Psoas muscle (tissue), 7 donors: ENCODE measurements at regions not wholly inside any gene's neighbourhood (a gene's known extent, or its start where the extent isn't known, plus 50 kb on each side); places are given as distances from the start of the nearest gene placed in this dataset.

Source experiments
- ATAC-seq, 4 donors: fragments of 200-7000 bp; cut with Tn5 transposase; one replicate each; pipeline ENCODE4 v1.9.1; 2020; ENCODE audit warnings: moderate library complexity in 3 of 4, mild to moderate bottlenecking in 2 of 4
- DNase-seq, 2 donors: peaks; one replicate each; pipeline ENCODE4 v3.0.0-alpha.2; 2020
- H3K27ac ChIP-seq: fragments of 200-600 bp; one replicate; pipeline ENCODE4 v1.8.0; 2022
- H3K27me3 ChIP-seq, 3 donors: fragments of 200-600 bp in 1 of 3; one replicate each; pipeline versions ENCODE4 v1.6.1 to v1.8.0; 2013 to 2022; ENCODE audit warnings: low read length in 2 of 3, mild to moderate bottlenecking in 2 of 3, moderate library complexity in 1 of 3; ENCODE audit not compliant: insufficient read depth in 3 of 3
- H3K36me3 ChIP-seq, 2 donors: fragments of 200-600 bp in 1 of 2; one replicate each; pipeline versions ENCODE4 v1.6.1 to v1.8.0; 2013 to 2022; ENCODE audit warnings: low read depth in 1 of 2, mild to moderate bottlenecking in 1 of 2, moderate library complexity in 1 of 2; ENCODE audit not compliant: insufficient read depth in 1 of 2
- H3K4me1 ChIP-seq: fragments of 200-600 bp; one replicate; pipeline ENCODE4 v1.8.0; 2022
- H3K4me3 ChIP-seq: fragments of 200-600 bp; one replicate; pipeline ENCODE4 v1.8.0; 2022; ENCODE audit warnings: mild to moderate bottlenecking
- H3K9me3 ChIP-seq: fragments of 200-600 bp; one replicate; pipeline ENCODE4 v1.8.0; 2022
- WGBS, 3 donors: extraction: QIAGEN DNeasy Blood & Tissue Kit; methylation state at CpG; one replicate each; pipeline versions ENCODE4 v1.1.6 to v1.1.7; 2013; 5-methylcytosine and 5-hydroxymethylcytosine counted together
- intact Hi-C, 2 donors: fragments of 100-400 bp; cut with DNase I; formaldehyde crosslinking; loops; one replicate each; pipeline versions ENCODE4 v1.11.0 to v1.14.2; 2022
- TF ChIP-seq, protein P1 (sequence below): fragments of 200-600 bp; IDR thresholded peaks from one replicate; pipeline ENCODE4 v1.8.0; 2022; ENCODE audit warnings: antibody characterized with exemption
- donor health status: healthy with polysubstance abuse.
- donor health status: DM: no; HTN: no; CAD: no; lungs with moderate emphysema.
- donor health status: Bipolar disorder and iron deficiency.
- donor health status: healthy.
- donor health status: DM: yes; HTN: yes; CAD: no.
- donor health status: DM: no; HTN: no; CAD: no.
- donor health status: DM: yes; HTN: yes; CAD: no.

DNA sequence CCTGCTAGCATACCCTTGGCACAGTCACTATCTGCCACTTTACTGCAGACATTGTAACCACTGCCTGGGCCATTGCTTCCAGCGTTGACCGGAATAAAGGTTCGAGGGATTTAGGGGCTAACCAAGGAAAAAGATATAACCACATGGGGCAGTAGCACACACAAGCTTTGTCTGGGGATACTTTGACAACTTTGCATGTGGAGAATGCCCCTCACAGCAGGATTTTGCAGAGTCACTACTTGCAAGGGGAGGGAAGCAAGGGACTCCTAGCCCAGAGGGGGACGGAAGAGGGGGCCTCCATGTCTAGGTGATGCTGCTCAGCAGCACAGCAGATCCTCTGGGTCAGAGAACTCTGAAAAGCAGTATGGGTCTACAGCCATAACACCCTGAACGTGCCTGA, 138.7 kb downstream of the SPP2 start:
- no peaks in the 10 kb centered on the region for H3K9me3 ChIP-seq
- H3K27ac ChIP-seq = no peak overlapping the region
- no peaks in the 10 kb centered on the region for H3K27me3 ChIP-seq
- no peak for ATAC-seq
- no peaks in the 10 kb centered on the region for H3K36me3 ChIP-seq
- intact Hi-C loops = no loop called here
- no peak overlapping the region for H3K4me3 ChIP-seq
- DNase-seq = no peak
- WGBS, 3 donors = 72 to 80% (median 79%) methylated on average over 5 of the region's 5 CpGs
- TF ChIP-seq, protein P1, sequence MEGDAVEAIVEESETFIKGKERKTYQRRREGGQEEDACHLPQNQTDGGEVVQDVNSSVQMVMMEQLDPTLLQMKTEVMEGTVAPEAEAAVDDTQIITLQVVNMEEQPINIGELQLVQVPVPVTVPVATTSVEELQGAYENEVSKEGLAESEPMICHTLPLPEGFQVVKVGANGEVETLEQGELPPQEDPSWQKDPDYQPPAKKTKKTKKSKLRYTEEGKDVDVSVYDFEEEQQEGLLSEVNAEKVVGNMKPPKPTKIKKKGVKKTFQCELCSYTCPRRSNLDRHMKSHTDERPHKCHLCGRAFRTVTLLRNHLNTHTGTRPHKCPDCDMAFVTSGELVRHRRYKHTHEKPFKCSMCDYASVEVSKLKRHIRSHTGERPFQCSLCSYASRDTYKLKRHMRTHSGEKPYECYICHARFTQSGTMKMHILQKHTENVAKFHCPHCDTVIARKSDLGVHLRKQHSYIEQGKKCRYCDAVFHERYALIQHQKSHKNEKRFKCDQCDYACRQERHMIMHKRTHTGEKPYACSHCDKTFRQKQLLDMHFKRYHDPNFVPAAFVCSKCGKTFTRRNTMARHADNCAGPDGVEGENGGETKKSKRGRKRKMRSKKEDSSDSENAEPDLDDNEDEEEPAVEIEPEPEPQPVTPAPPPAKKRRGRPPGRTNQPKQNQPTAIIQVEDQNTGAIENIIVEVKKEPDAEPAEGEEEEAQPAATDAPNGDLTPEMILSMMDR = no peak
- no peaks in the 10 kb centered on the region for H3K4me1 ChIP-seq

DNA sequence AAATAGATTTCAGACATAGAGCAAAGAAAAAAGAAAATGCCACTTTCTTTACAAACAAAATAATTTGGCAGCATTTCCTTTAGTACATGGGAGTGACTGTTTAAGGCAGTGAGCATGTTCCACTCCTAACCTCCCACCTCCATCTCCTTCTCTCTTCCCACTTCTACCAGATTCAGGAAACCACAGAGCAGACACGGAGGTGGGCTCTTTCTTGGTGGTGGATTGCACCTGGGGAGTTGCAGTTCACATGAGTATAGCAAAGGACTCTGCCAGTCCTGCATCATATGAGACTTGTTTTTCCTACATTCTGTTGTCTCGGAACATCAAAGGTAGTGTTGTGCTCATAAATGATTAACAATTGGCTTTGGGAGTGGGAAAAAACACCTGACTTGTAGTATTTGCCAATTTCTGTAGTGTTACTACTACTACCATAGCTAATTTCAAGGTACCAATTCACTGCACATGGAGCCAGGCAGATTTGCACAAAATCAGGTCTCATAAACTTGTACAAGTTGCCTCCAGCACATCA, 137.2 kb downstream of the SPP2 start:
- DNase-seq = no peak

DNA sequence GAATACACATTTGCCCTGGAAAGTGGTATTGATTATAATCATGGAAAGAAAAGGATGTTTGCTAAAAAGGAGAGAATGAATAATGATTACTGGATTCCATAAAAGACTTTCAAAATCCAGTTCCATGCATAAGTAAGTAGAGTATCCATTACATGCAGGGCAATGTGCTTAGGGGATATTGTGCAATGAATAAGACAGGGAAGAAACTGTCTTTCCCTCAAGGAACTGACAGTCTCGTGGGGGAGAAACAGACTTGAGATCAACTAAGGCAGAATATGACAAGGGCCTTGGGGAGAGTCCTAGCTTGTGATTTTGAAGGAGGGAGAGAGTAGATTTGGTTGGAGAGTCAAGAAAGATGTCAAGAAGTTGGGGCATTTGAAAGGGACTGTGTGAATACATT, 130.6 kb downstream of the SPP2 start:
- no peak overlapping the region for H3K4me3 ChIP-seq
- H3K27ac ChIP-seq = no peak overlapping the region
- intact Hi-C loops = no loop called here
- H3K9me3 ChIP-seq = no peaks in the 10 kb centered on the region
- WGBS, 3 donors = 38 to 54% (median 52%) methylated on average over 1 of the region's 1 CpG
- DNase-seq = no peak
- no peaks in the 10 kb centered on the region for H3K4me1 ChIP-seq
- H3K27me3 ChIP-seq = no peaks in the 10 kb centered on the region
- TF ChIP-seq, protein P1 = no peak
- H3K36me3 ChIP-seq = no peaks in the 10 kb centered on the region
- ATAC-seq = no peak

More for the DNA sequence above, 137.2 kb downstream of the SPP2 start:
- no peak overlapping the region for H3K27ac ChIP-seq
- no peak for ATAC-seq
- no peaks in the 10 kb centered on the region for H3K4me1 ChIP-seq
- WGBS, 3 donors = 77 to 86% (median 84%) methylated on average over 2 of the region's 2 CpGs
- H3K27me3 ChIP-seq = no peaks in the 10 kb centered on the region
- H3K9me3 ChIP-seq = no peaks in the 10 kb centered on the region
- intact Hi-C loops = no loop called here
- H3K4me3 ChIP-seq = no peak overlapping the region
- TF ChIP-seq, protein P1 = no peak
- no peaks in the 10 kb centered on the region for H3K36me3 ChIP-seq

DNA sequence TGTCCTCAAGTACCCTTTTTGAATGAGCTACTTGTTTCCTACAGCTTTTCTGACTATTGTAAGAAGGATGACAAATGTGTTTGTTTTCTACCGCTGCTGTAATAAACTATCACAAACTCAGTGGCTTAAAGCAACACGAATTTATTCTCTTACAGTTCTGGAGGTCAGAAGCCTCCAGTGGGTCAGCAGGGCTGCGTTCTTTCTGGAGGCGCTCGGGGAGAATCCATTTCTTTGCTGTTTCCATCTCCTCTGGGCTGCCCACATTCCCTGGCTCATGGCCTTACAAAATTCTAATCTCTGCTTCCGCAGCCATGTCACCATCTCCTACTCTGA, 128.5 kb downstream of the SPP2 start:
- Histone ChIP-seq H3K4me1 (no peaks in the 10 kb centered on the region), H3K27ac (no peak overlapping the region), H3K4me3 (no peak overlapping the region), H3K9me3 (no peaks in the 10 kb centered on the region), H3K27me3 (no peaks in the 10 kb centered on the region), H3K36me3 (no peaks in the 10 kb centered on the region)
- DNase-seq (no peak), ATAC-seq (no peak)
- TF ChIP-seq, protein P1 = no peak
- 82 to 84% (median 83%) methylated on average over 6 of the region's 6 CpGs for WGBS, 3 donors
- intact Hi-C loops = no loop called here

DNA sequence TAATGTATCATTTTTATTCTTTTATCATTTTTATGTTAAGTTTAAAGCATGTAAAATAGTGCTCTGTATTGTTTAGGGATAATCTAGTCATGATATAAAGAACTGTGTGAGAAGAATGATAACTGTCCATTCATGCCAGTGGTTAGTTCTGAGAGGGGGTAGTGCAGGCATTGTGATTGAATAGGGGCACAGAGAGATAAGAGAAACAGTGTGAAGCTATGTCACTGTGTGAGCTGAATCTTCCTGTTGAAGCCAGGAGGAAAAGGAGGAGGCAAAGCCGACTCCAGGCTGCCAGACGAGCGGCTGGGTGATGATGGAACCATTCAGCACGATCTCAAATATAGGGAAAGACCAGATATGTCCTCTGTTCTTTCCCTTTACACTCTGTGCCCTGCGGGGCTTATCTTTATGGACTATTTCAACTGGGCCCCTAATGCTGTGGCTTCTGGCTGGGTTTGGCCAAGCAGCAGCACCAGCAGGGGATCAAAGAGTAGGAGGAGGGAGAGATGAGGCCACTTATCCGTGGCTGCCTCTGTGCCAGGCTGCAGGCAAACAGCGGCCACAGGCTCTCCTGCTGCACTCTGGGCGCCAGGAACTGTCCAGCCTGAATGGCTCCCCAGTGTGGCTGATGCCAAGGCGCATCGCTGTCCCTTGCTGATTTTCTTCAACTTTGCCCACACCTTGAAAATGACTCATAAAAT, 128.0 kb downstream of the SPP2 start:
- Histone ChIP-seq H3K27me3 (no peaks in the 10 kb centered on the region), H3K4me1 (no peaks in the 10 kb centered on the region), H3K9me3 (no peaks in the 10 kb centered on the region), H3K27ac (no peak overlapping the region), H3K4me3 (no peak overlapping the region), H3K36me3 (no peaks in the 10 kb centered on the region)
- intact Hi-C loops = no loop called here
- ATAC-seq = no peak
- TF ChIP-seq, protein P1 = no peak
- DNase-seq = no peak
- WGBS, 3 donors = 52 to 60% (median 55%) methylated on average over 10 of the region's 10 CpGs
